IMR-90 (cell line): ENCODE measurements at regions not wholly inside any gene's neighbourhood (a gene's known extent, or its start where the extent isn't known, plus 50 kb on each side); places are given as distances from the start of the nearest gene placed in this dataset.

Experiments used
- ATAC-seq: fragments of 200-7000 bp; cut with Tn5 transposase; 2 replicates; pipeline ENCODE4 v1.9.1; 2020; ENCODE audit warnings: low read depth, mild to moderate bottlenecking, moderate library complexity
- BruUV-seq: library from RNA; stranded (reverse); fragments of 400-500 nt; replicated peaks from 2 replicates; lab custom pipeline; 2021; lab: Mats Ljungman, UMichigan
- CTCF ChIA-PET: fragments of 300-600 bp; formaldehyde crosslinking; extraction: SDS; loops from one replicate; lab custom pipeline; 2021; ENCODE audit warnings: antibody characterized with exemption; lab: Yijun Ruan, JAX
- POLR2A ChIA-PET: fragments of 300-600 bp; sonication (Branson Sonifier 250); formaldehyde crosslinking; loops from one replicate; lab custom pipeline; 2022; ENCODE audit warnings: antibody characterized with exemption; ENCODE audit not compliant: unreplicated experiment; lab: Charles Lee
- DNase-seq: peaks from one replicate; pipeline ENCODE4 v3.0.0; 2013
- H2AFZ ChIP-seq: replicated peaks from 2 replicates; pipeline ENCODE3; 2013; ENCODE audit warnings: low read length, mild to moderate bottlenecking; ENCODE audit not compliant: poor library complexity
- H2AK5ac ChIP-seq: 2 replicates; pipeline ENCODE4 v1.6.1; 2013; ENCODE audit warnings: low read depth, low read length, inconsistent platforms
- H2AK9ac ChIP-seq: replicated peaks from 2 replicates; pipeline ENCODE3; 2013; ENCODE audit warnings: mild to moderate bottlenecking, low read depth, low read length, moderate library complexity; ENCODE audit not compliant: poor library complexity
- H2BK120ac ChIP-seq: 2 replicates; pipeline ENCODE4 v1.6.1; 2013; ENCODE audit warnings: low read depth, low read length, inconsistent platforms
- H2BK15ac ChIP-seq: 3 replicates; pipeline ENCODE4 v1.6.1; 2013; ENCODE audit warnings: low read depth, low read length, inconsistent platforms
- H2BK20ac ChIP-seq: 2 replicates; pipeline ENCODE4 v1.6.1; 2013; ENCODE audit warnings: low read depth, mild to moderate bottlenecking, inconsistent platforms, low read length, moderate library complexity
- H2BK5ac ChIP-seq: 2 replicates; pipeline ENCODE4 v1.6.1; 2013; ENCODE audit warnings: mild to moderate bottlenecking, low read depth, low read length, inconsistent platforms; ENCODE audit not compliant: poor library complexity, severe bottlenecking
- H3K14ac ChIP-seq: replicated peaks from 2 replicates; pipeline ENCODE4 v1.6.1; 2013; ENCODE audit warnings: low read depth, low read length, inconsistent platforms
- H3K18ac ChIP-seq: 2 replicates; pipeline ENCODE4 v1.6.1; 2013; ENCODE audit warnings: low read depth, low read length, control low read depth
- H3K23ac ChIP-seq: 2 replicates; pipeline ENCODE4 v1.6.1; 2013; ENCODE audit warnings: low read depth, low read length, inconsistent platforms
- H3K27ac ChIP-seq: 2 replicates; pipeline ENCODE4 v1.5.1; 2013; ENCODE audit warnings: mild to moderate bottlenecking, control low read depth, low read length; ENCODE audit not compliant: insufficient read depth
- H3K27me3 ChIP-seq: 2 replicates; pipeline ENCODE4 v1.6.1; 2013; ENCODE audit warnings: low read length; ENCODE audit not compliant: control insufficient read depth, insufficient read depth
- H3K36me3 ChIP-seq: 2 replicates; pipeline ENCODE4 v1.6.1; 2013; ENCODE audit warnings: low read length, mixed read lengths; ENCODE audit not compliant: control insufficient read depth, insufficient read depth
- H3K4ac ChIP-seq: 2 replicates; pipeline ENCODE4 v1.6.1; 2013; ENCODE audit warnings: low read depth, low read length, inconsistent platforms
- H3K4me1 ChIP-seq: 2 replicates; pipeline ENCODE4 v1.6.1; 2013; ENCODE audit warnings: low read length, mixed read lengths; ENCODE audit not compliant: control insufficient read depth, insufficient read depth
- H3K4me2 ChIP-seq: 2 replicates; pipeline ENCODE4 v1.6.1; 2013; ENCODE audit warnings: low read depth, mild to moderate bottlenecking, control low read depth, low read length, moderate library complexity
- H3K4me3 ChIP-seq: 2 replicates; pipeline ENCODE4 v1.5.1; 2013; ENCODE audit warnings: low read depth, mild to moderate bottlenecking, control low read depth, low read length, moderate library complexity; ENCODE audit not compliant: insufficient read depth
- H3K56ac ChIP-seq: 2 replicates; pipeline ENCODE4 v1.6.1; 2013; ENCODE audit warnings: low read length, inconsistent platforms; ENCODE audit not compliant: insufficient read depth; ENCODE audit errors: extremely low read depth
- H3K79me1 ChIP-seq, 2 experiments: 2 replicates each; pipeline ENCODE4 v1.6.1; 2013; ENCODE audit warnings: low read length in 2 of 2, inconsistent platforms in 1 of 2, low read depth in 1 of 2
- H3K9ac ChIP-seq: 2 replicates; pipeline ENCODE4 v1.6.1; 2013; ENCODE audit warnings: low read depth, low read length, control low read depth
- H3K9me1 ChIP-seq: 2 replicates; pipeline ENCODE4 v1.6.1; 2013; ENCODE audit warnings: low read length, inconsistent platforms; ENCODE audit not compliant: insufficient read depth
- H3K9me3 ChIP-seq: 2 replicates; pipeline ENCODE4 v1.6.1; 2013; ENCODE audit warnings: low read length; ENCODE audit not compliant: control insufficient read depth, insufficient read depth
- H4K20me1 ChIP-seq: 2 replicates; pipeline ENCODE4 v1.6.1; 2013; ENCODE audit warnings: low read length, inconsistent platforms; ENCODE audit not compliant: insufficient read depth
- H4K5ac ChIP-seq: 2 replicates; pipeline ENCODE4 v1.6.1; 2013; ENCODE audit warnings: mild to moderate bottlenecking, low read depth, low read length, control low read depth
- H4K8ac ChIP-seq, 2 experiments: 2 replicates each; pipeline ENCODE4 v1.6.1; 2013; ENCODE audit warnings: low read depth in 2 of 2, low read length in 2 of 2, control low read depth in 1 of 2, inconsistent platforms in 1 of 2
- H4K91ac ChIP-seq: 2 replicates; pipeline ENCODE4 v1.6.1; 2013; ENCODE audit warnings: low read depth, low read length, inconsistent platforms; ENCODE audit not compliant: insufficient read depth
- BHLHE40 ChIP-seq: fragments of 150-350 bp; IDR thresholded peaks from 2 replicates; pipeline ENCODE4 v1.6.1; 2016; ENCODE audit warnings: mild to moderate bottlenecking, low read depth, low read length
- CEBPB ChIP-seq: IDR thresholded peaks from 2 replicates; pipeline ENCODE4 v1.6.1; 2012; ENCODE audit warnings: low read depth, low read length, improper control_type of control experiment
- CHD1 ChIP-seq: IDR thresholded peaks from 2 replicates; pipeline ENCODE4 v1.6.1; 2012; ENCODE audit warnings: low read depth, low read length, improper control_type of control experiment
- FOS ChIP-seq: fragments of 150-350 bp; IDR thresholded peaks from 2 replicates; pipeline ENCODE4 v1.6.1; 2016; ENCODE audit warnings: low read depth, low read length
- MAFK ChIP-seq: IDR thresholded peaks from 2 replicates; pipeline ENCODE4 v1.6.1; 2012; ENCODE audit warnings: low read depth, low read length, improper control_type of control experiment
- MAZ ChIP-seq: IDR thresholded peaks from 2 replicates; pipeline ENCODE4 v1.6.1; 2012; ENCODE audit warnings: low read depth, mild to moderate bottlenecking, low read length, improper control_type of control experiment, moderate library complexity, borderline replicate concordance
- MXI1 ChIP-seq: IDR thresholded peaks from 2 replicates; pipeline ENCODE4 v1.6.1; 2012; ENCODE audit warnings: low read depth, mild to moderate bottlenecking, low read length, moderate library complexity, borderline replicate concordance
- NFE2L2 ChIP-seq: fragments of 150-350 bp; IDR thresholded peaks from 2 replicates; pipeline ENCODE4 v1.6.1; 2016; ENCODE audit warnings: low read depth, mild to moderate bottlenecking, low read length
- POLR2A ChIP-seq: IDR thresholded peaks from 2 replicates; pipeline ENCODE4 v1.6.1; 2012; ENCODE audit warnings: mild to moderate bottlenecking, low read depth, low read length
- RAD21 ChIP-seq: IDR thresholded peaks from 2 replicates; pipeline ENCODE4 v1.6.1; 2012; ENCODE audit warnings: low read length, improper control_type of control experiment
- RCOR1 ChIP-seq: IDR thresholded peaks from 2 replicates; pipeline ENCODE4 v1.6.1; 2012; ENCODE audit warnings: mild to moderate bottlenecking, low read length, improper control_type of control experiment; ENCODE audit not compliant: insufficient replicate concordance
- RFX5 ChIP-seq: IDR thresholded peaks from 2 replicates; pipeline ENCODE4 v1.8.0; 2012; ENCODE audit warnings: low read depth, mild to moderate bottlenecking, low read length, moderate library complexity
- SMC3 ChIP-seq: fragments of 150-350 bp; IDR thresholded peaks from 2 replicates; pipeline ENCODE4 v1.6.1; 2016; ENCODE audit warnings: low read depth, mild to moderate bottlenecking, antibody characterized with exemption, low read length, moderate library complexity
- WGBS, 2 experiments: methylation state at CpG; one replicate each; pipeline versions ENCODE4 v1.1.5 to v1.1.7; 2013; ENCODE audit warnings: missing lambda C conversion rate in 2 of 2; ENCODE audit not compliant: insufficient read length in 1 of 2; ENCODE audit errors: extremely low coverage in 2 of 2; 5-methylcytosine and 5-hydroxymethylcytosine counted together
- dilution Hi-C: fragments of 300-500 bp; cut with HindIII; formaldehyde crosslinking; loops from one replicate; pipeline ENCODE4 v1.14.3; 2018; ENCODE audit warnings: low sequenced_read_pairs; ENCODE audit not compliant: unreplicated experiment
- in situ Hi-C: fragments of 300-500 bp; cut with MboI; formaldehyde crosslinking; loops from 3 replicates; pipeline ENCODE4 v1.14.3; 2019; ENCODE audit warnings: low sequenced_read_pairs, inconsistent platforms, mixed read lengths
- intact Hi-C: fragments of 100-400 bp; cut with micrococcal nuclease; formaldehyde crosslinking; loops from 2 replicates; pipeline ENCODE4 v1.10.0; 2022
- TF ChIP-seq, protein P1 (sequence below): fragments of 150-350 bp; IDR thresholded peaks from 2 replicates; pipeline ENCODE4 v1.6.1; 2017; ENCODE audit warnings: mild to moderate bottlenecking, antibody characterized with exemption, low read length, low read depth
- TF ChIP-seq, protein P2 (sequence below): conservative IDR thresholded peaks from 2 replicates; pipeline ENCODE4 v1.5.1; 2012; ENCODE audit warnings: mild to moderate bottlenecking, low read depth, low read length, improper control_type of control experiment
- TF ChIP-seq, protein P3 (sequence below): fragments of 150-350 bp; IDR thresholded peaks from 2 replicates; pipeline ENCODE4 v1.6.1; 2016; ENCODE audit warnings: low read depth, mild to moderate bottlenecking, low read length, moderate library complexity, borderline replicate concordance

DNA sequence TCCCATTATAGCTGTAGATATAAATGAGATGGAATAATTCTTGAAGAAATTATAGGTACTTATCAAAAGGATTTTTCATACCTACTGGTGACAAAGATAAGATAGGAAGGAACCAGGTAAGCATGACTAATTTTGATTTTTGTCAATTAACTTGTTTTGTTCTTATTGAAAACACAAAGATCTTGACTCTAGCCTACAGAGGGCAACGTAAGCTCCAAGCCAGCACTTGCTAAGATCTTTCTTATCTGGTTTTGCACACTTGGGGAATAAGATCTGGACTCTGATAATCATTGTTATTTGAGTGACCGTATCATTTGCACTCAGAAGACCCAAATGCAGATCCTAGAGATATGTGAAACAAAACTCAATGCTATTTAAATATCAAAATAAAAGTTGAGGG lies 223.4 kb downstream of the VEGFC start:
- Histone ChIP-seq H3K36me3 (no peaks in the 10 kb centered on the region), H2AK5ac (no peak overlapping the region), H3K9ac (no peak overlapping the region), H2AK9ac (no peak overlapping the region), H4K91ac (no peak overlapping the region), H4K8ac (no peak overlapping the region), H3K9me1 (no peaks in the 10 kb centered on the region), H3K4me1 (no peaks in the 10 kb centered on the region), H3K14ac (no peak overlapping the region), H2AFZ (no peak overlapping the region), H2BK5ac (no peak overlapping the region), H2BK20ac (no peak overlapping the region), H3K4me2 (no peak overlapping the region), H2BK15ac (no peak overlapping the region), H3K4me3 (no peak overlapping the region), H3K79me1 (no peaks in the 10 kb centered on the region), H3K23ac (no peak overlapping the region), H3K18ac (no peak overlapping the region), H3K56ac (no peak overlapping the region), H3K27ac (no peak overlapping the region), H4K5ac (no peak overlapping the region), H2BK120ac (no peak overlapping the region), H3K9me3 (no peaks in the 10 kb centered on the region), H3K27me3 (no peaks in the 10 kb centered on the region), H4K20me1 (no peaks in the 10 kb centered on the region), H3K4ac (no peak overlapping the region)
- ChIA-PET CTCF (no interaction called here), POLR2A (interaction anchor here (0.6 kb wide), 1 partner anchor 166 kb away, joined by 3 read pairs; no protein-coding TSS in a partner anchor)
- in situ Hi-C loops = no loop called here
- TF ChIP-seq MAFK (no peak), CHD1 (no peak), MAZ (no peak), POLR2A (no peak), NFE2L2 (no peak), SMC3 (no peak), BHLHE40 (no peak), RFX5 (no peak), MXI1 (no peak), RAD21 (no peak), CEBPB (no peak), FOS (no peak), RCOR1 (no peak)
- TF ChIP-seq, protein P1, sequence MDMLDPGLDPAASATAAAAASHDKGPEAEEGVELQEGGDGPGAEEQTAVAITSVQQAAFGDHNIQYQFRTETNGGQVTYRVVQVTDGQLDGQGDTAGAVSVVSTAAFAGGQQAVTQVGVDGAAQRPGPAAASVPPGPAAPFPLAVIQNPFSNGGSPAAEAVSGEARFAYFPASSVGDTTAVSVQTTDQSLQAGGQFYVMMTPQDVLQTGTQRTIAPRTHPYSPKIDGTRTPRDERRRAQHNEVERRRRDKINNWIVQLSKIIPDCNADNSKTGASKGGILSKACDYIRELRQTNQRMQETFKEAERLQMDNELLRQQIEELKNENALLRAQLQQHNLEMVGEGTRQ = no peak
- TF ChIP-seq, protein P2, sequence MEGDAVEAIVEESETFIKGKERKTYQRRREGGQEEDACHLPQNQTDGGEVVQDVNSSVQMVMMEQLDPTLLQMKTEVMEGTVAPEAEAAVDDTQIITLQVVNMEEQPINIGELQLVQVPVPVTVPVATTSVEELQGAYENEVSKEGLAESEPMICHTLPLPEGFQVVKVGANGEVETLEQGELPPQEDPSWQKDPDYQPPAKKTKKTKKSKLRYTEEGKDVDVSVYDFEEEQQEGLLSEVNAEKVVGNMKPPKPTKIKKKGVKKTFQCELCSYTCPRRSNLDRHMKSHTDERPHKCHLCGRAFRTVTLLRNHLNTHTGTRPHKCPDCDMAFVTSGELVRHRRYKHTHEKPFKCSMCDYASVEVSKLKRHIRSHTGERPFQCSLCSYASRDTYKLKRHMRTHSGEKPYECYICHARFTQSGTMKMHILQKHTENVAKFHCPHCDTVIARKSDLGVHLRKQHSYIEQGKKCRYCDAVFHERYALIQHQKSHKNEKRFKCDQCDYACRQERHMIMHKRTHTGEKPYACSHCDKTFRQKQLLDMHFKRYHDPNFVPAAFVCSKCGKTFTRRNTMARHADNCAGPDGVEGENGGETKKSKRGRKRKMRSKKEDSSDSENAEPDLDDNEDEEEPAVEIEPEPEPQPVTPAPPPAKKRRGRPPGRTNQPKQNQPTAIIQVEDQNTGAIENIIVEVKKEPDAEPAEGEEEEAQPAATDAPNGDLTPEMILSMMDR = no peak
- TF ChIP-seq, protein P3, sequence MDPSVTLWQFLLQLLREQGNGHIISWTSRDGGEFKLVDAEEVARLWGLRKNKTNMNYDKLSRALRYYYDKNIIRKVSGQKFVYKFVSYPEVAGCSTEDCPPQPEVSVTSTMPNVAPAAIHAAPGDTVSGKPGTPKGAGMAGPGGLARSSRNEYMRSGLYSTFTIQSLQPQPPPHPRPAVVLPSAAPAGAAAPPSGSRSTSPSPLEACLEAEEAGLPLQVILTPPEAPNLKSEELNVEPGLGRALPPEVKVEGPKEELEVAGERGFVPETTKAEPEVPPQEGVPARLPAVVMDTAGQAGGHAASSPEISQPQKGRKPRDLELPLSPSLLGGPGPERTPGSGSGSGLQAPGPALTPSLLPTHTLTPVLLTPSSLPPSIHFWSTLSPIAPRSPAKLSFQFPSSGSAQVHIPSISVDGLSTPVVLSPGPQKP = no peak
- no CpG with 5 or more reads among the region's 2 CpGs for WGBS, 2 experiments
- intact Hi-C loops = loop anchor here (5.0 kb wide), 1 partner anchor 478 kb away; no protein-coding TSS in a partner anchor
- no TSS peak for BruUV-seq
- dilution Hi-C loops = no loop called here
- no peak for ATAC-seq
- no peak for DNase-seq
